HG02938 (cell line): ENCODE measurements at regions not wholly inside any gene's neighbourhood (a gene's known extent, or its start where the extent isn't known, plus 50 kb on each side); places are given as distances from the start of the nearest gene placed in this dataset.

ENCODE experiments used
- ATAC-seq: cut with Tn5 transposase; IDR thresholded peaks from one replicate; pipeline ENCODE4 v1.9.1; 2021; ENCODE audit warnings: mild to moderate bottlenecking, moderate library complexity; ENCODE audit not compliant: unreplicated experiment

GRCh38 chr14:38904959-38905358 lies 198.1 kb downstream of the SEC23A start:
- no peak for ATAC-seq

- no peak for ATAC-seq
These were observed 201.2 kb downstream of the SEC23A start for GRCh38 chr14:38901791-38902190.

DNA sequence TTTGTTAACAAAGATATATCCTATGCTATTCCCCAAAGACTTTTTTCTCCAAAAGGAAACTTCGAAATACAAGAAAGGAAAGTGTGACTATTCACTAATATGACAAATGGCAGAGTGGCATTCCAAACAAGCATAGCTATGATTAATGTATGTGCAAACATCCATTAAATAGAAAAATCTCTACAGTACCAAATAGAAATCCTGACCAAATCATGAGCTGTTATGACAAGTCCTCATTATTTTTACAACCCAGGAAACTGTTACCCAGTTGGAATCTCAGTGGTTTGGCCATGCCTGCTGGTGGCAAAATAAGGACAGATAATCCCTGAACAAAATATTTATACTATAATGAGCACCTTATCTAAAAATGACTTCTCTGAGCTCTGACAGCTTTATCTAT lies 202.1 kb downstream of the SEC23A start:
- no peak for ATAC-seq

DNA sequence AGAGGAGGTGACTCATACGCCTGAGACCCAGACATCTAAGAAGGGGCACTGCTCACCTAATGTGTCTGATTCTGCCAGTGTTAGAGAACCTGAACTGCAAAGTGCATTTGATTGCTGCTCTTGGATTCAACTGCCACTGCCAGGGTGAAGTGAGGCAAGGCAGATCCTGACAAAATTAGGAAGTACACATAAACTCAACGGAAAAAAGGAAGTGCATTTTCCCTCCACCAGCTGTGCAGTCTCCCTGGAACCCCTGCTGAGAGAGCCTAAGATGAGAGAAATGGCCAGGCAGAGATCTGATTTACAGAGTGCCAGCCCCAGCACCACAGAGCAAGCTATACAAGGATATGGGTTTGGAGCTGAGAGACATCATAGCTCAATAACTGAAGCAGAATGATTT lies 215.3 kb downstream of the SEC23A start:
- ATAC-seq, result no peak

- no peak for ATAC-seq
These were observed 218.9 kb downstream of the SEC23A start for GRCh38 chr14:38884109-38884508.

- no peak for ATAC-seq
These were observed 219.9 kb downstream of the SEC23A start for GRCh38 chr14:38883127-38883526.

GRCh38 chr14:38882533-38882932 lies 220.5 kb downstream of the SEC23A start:
- no peak for ATAC-seq

GRCh38 chr14:38880643-38881524 lies 222.2 kb downstream of the SEC23A start:
- ATAC-seq, result no peak

- no peak for ATAC-seq
These were observed 225.2 kb downstream of the SEC23A start for GRCh38 chr14:38877744-38878388.

DNA sequence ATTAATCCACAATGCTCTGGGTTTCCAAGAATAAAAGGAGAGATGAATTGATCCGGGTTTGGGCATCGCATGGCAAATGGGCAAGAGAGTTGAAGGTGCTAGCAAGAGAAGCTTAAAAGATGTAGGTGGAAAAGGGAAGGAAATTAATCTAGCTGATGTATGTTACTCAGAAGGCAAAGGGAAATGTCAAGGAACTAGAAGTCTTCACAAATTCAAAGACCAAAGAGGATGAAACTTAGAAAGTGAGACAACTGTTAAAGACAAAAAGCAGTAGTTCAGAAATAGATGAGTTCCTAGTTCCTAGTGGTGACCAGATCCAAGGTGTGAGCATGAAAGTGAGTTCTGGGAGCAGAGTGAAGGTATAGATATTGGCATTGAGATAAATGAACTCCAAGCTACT lies 228.3 kb downstream of the SEC23A start:
- ATAC-seq, result no peak

GRCh38 chr14:38873941-38874612 lies 229.0 kb downstream of the SEC23A start:
- no peak for ATAC-seq

DNA sequence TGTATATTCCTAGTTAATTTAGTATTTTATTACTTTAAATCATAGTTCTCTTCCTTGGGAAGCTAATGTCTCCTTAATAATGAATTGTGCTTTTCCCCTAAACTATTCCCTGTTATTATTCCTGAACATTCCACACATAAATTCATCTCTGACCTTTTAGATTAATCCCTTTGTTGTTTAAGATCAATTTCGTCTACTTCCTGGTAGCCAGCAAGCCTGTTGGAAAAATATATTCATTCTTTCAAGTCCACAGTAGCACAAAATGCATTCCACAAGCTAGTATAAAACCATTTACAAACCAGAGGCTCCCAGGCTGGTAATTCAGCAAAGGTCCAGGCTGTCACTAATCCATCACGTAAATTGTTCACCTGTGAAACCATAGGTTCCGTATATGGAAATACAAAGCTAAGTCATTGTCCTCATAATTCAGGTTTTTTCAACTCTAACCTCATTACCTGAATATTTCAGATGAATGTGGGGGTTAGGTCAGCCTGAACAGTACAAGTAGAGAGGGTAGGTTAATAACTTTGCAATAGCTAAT lies 232.7 kb downstream of the SEC23A start:
- no peak for ATAC-seq

GRCh38 chr14:38868399-38869290 lies 234.4 kb downstream of the SEC23A start:
- no peak for ATAC-seq

DNA sequence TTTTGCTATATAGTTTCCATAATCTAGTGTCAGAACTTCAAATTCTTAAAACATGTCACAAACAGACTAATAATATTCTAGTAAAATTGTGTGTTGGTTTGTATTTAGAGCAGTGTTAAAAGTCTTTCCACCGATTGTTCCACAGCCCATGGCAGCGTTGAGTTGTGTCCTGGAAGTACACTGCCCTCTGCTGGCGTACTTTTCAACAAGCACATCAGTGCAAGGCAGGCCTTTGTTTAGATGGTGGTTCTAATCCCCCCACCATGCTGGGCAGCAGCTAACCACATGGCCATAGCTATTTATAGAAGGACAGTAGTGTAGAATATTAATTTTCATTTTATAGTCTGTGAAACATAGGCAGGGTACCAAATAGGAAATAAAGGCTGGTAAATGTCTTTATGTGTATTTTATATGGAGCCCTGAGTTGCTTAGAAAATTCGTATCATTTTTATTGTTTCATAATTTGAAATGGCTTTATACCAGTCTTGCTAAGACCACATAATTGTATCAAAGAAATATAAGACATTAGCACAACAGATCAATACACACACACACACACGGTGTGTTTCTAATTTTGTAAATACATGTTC lies 235.4 kb downstream of the SEC23A start:
- ATAC-seq, result peak; percentile 95

DNA sequence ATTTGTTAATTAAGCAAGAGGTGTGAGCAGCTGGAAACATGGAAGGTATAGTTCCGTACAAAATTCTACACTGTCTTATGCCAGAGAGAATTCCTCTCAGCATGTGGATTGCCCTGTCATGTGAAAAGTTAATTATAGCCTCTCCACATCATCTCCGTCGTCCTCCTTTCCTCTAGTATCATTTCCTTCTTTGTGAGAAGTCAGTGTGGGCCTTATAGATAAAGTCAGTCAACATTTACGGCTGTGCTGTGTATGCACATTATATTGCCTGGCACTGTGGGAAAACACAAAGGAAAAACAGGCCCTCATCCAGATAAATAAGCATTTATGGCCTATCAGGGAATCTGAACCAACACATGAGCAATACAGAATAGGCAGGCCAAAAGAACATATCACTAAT lies 236.6 kb downstream of the SEC23A start:
- ATAC-seq, result no peak

- ATAC-seq, result no peak
These were observed 240.7 kb downstream of the SEC23A start for GRCh38 chr14:38862366-38862765.

DNA sequence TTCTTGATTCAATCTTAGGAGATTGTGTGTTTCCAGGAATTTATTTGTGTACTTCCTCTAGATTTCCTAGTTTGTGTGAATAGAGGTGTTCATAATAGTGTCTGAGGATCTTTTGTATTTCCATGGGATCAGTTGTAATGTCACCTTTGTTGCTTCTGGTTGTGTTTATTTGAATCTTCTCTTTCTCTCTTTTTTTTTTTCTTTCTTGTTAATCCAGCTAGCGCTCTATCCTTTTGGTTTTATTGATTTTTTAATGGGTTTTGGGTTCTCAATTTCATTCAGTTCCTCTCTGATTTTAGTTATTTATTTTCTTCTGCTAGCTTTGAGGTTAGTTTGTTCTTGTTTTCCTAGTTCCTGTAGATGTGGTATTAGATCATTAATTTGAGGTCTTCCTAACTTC lies 242.5 kb downstream of the SEC23A start:
- ATAC-seq, result no peak

GRCh38 chr14:38856798-38857197 lies 246.2 kb downstream of the SEC23A start:
- ATAC-seq, result no peak

DNA sequence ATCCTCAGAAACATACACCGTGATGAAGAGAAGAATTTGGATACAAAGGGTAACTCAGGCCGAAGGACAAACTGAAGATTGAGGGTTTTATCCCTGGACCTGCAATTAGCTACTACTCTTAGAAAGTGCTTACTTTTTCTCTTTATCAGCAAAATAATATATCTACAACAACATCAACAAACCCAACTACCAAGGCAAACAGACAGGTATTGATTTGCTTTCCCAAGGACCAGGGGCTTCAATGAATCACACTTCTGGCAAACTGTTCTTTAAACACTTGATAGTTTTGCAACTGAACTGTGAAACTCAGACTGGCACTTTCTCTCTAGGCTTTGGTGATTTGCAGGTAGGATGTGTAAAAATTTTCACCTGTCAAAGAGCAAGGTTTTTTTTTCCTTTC lies 247.5 kb downstream of the SEC23A start:
- ATAC-seq, result no peak

- ATAC-seq, result no peak
These were observed 251.9 kb downstream of the SEC23A start for GRCh38 chr14:38851111-38851510.
